ENCODE measurements at regions not wholly inside any gene's neighbourhood (a gene's known extent, or its start where the extent isn't known, plus 50 kb on each side); places are given as distances from the start of the nearest gene placed in this dataset.

DNA sequence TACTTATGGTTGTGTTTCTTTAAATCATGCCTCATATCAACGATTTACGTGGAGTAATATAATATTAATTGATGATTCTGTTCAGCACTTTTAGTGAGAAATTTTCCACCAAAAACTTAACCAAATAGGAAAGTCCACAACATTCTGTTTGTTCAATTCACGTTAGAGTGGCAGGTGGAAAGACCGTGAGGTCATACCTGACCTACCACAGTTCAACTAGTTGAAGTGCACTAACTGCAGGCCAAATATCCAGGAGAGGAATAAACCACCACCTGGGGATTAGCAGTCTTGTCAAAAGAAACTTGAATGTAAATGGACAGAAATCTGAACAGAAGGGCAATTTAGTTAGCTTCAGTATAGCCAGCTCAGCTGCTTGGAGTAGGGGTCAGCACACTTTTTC, 577.7 kb downstream of the KIF4B start (continued):
- TF ChIP-seq CHD7 (IDR thresholded peaks at IDR 0.05; ENCODE audit: insufficient replicate concordance, low read length) (no peak), BACH1 (IDR thresholded peaks at IDR 0.05; ENCODE audit: low read length) (no peak), SP2 (IDR thresholded peaks at IDR 0.05; ENCODE audit: low read length) (no peak), ZNF274 (IDR thresholded peaks at IDR 0.05; ENCODE audit: borderline replicate concordance, extremely low read depth, low read length) (no peak)

Measured in H1 (cell line).